NCI-H1092 treated with DMSO at 0.1 percent for 48 hours (cell line): ENCODE measurements at regions not wholly inside any gene's neighbourhood (a gene's known extent, or its start where the extent isn't known, plus 50 kb on each side); places are given as distances from the start of the nearest gene placed in this dataset.

Experiments
- DNase-seq: peaks from one replicate; lab custom pipeline; 2025; lab: John Stamatoyannopoulos, UW

- DNase-seq = no peak
Observed at GRCh38 chr9:115367780-115368525, 250.0 kb upstream of the TNC start.

DNA sequence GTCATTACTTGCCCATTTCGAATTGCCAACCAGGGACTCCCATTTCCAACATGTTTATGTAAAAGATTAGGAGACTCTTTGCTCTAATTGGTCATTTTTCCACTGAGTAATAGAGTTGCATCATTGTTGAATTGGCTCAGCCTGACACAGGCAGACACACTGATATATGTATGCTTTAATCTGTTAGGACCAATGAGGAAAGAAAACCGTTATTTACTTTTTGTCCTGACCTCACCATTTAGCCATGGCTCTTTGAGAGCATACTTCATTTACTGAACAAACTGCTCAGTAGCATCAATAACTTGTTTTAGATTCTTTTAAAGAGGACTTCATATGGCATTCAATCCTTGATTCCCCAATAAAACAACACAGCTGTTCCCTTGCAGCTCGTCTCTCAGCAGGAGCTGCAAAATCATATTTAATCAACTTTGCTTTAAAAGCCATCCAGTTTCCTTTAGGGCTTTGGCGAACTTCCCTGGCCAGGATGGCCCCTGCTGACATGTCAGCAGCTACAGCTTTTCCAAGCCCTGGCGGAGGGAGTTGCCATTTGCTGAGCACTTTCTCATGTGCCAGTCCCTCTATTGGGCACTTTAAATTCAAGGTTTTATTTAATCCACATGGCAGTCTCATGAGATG lies 251.5 kb upstream of the TNC start:
- DNase-seq = peak; percentile 90

GRCh38 chr9:115373000-115373709 lies 255.2 kb upstream of the TNC start:
- DNase-seq = no peak

GRCh38 chr9:115373710-115374045 lies 255.7 kb upstream of the TNC start:
- DNase-seq = no peak

DNA sequence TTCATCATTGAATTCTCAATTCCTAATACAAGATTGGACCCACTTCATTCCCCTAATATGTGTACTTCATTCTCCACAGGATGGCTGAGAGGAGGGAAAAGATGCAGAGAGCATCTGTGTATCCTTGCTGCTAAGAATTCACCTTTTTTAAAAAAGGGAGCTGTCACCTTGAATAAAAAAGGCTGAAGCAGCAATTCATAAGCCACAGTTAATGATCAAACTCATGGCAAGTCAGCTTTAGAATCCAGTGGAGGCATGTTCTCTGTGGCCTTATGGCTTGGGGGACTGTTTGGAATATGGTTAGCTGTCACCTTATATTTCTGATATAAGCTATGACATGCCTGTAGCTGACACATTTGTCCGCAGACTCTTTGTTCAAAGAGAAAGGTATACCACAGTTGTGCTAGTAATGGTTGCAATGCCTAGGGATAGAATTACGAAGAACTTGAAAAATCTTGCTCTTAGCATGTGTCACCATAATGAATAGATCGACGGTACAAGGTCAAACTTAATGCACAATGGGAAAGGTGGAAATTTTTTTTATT lies 256.8 kb upstream of the TNC start:
- no peak for DNase-seq

- DNase-seq = no peak
Observed at GRCh38 chr9:115378241-115378640, 260.3 kb upstream of the TNC start.

GRCh38 chr9:115378758-115379157 lies 260.8 kb upstream of the TNC start:
- DNase-seq = no peak

DNA sequence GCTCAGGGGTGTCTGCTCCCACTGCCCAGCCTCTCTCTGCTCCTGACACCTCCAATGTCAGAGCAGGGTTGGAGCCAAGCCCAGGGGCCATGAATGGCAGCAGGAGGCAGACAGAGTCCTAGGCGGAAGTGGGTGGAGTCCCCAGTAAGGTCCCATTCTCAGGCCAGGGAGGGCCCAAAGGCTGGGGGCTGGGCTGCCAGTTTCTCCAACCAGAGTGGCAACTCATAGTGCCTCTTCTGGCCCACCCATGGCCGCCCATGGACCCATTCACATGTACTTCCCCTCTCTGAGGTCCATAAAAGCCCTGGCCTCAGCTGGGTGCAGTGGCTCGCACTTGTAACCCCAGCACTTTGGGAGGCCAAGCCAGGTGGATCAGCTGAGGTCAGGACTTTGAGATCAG lies 261.8 kb upstream of the TNC start:
- no peak for DNase-seq

DNA sequence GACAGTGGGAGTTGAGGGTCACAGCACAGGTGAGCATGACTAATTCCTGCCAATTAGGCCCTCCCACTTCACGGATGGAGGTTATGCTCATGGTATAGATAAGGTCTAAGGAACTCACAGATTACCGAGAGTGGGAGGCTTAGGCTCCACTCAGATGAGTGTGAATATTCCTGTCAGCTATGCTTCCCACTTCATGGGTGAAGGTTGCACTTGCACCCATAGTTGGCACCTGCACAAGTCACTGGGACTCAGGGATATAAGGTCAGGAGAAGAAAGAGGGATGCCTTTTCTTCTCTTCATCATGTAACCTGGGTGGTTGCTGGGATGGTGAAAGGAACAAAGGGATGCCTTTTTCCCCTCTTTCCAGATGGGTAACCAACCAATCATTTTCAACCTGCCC lies 264.9 kb upstream of the TNC start:
- no peak for DNase-seq

- DNase-seq = no peak
Observed at GRCh38 chr9:115385383-115386122, 267.6 kb upstream of the TNC start.

GRCh38 chr9:115386963-115387770 lies 269.2 kb upstream of the TNC start:
- DNase-seq = no peak

DNA sequence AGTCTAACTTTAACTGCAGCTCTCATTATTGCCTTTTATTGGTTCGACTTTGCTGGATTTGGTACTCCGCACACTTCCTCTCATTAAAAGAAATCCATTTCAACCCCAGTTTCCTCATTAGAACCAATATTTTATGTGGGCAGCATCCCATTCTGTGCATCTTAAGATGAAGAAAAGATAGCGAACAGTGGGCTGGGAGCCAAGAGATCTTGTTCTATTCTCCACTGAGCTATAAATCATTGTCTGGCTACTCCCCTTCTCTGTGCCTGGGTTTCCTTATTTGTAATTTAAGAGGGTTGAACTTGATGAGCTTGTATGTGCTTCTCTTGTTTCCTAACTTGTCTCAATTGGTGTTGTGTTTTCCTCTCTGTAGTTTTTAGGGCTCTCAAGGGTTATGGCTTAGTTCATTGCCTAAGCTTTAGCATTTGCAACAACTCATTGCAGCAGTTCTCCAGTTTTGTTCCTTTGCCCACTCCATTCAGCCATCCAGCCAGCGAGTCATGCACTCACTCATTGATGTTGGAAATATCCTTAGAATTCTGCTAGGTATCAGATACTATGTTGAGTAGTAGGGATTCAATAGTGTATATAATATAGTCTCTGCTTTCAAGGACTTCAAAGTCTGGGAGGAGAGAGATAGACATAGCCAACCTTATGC lies 273.3 kb upstream of the TNC start:
- DNase-seq = no peak

- DNase-seq = no peak
Observed at GRCh38 chr9:115393976-115394775, 276.2 kb upstream of the TNC start.

GRCh38 chr9:115395511-115396021 lies 277.6 kb upstream of the TNC start:
- DNase-seq = peak; percentile 58

GRCh38 chr9:115396071-115396529 lies 278.1 kb upstream of the TNC start:
- peak; percentile 28 for DNase-seq

DNA sequence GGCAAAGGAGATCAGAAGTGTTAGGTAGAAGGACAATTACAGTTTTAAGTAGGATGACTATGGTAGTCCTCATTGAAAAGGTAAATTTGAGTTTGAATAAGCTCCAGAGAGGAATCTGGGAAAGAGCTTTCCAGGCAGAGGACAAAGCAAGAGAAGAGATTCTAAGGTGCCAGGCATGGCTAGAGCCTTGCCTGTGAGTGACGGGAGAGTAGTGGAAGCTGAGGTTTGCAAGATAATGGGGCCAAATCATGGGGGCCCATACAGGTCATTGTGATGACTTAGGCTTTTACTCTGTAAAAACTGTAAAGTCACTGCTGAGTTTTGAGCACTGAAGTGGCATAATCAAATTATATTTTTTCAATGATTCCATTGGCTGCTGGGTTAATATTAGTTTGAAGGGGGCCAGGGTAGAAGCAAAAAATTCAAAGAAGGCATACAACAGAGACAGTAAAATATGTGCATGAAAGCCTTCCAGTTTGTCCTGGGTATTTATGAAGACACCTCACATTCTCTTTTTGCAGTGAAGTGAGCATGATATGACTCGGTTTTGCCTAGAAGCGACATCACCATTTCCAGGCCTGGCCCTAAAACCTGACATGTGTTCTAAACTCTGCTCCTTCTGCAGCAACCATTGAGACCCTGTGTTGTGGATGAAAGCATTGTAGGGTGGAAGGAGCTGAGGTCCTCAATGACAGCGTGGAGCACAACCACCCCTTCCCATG lies 279.8 kb upstream of the TNC start:
- DNase-seq = no peak

GRCh38 chr9:115398313-115398650 lies 280.3 kb upstream of the TNC start:
- no peak for DNase-seq

DNA sequence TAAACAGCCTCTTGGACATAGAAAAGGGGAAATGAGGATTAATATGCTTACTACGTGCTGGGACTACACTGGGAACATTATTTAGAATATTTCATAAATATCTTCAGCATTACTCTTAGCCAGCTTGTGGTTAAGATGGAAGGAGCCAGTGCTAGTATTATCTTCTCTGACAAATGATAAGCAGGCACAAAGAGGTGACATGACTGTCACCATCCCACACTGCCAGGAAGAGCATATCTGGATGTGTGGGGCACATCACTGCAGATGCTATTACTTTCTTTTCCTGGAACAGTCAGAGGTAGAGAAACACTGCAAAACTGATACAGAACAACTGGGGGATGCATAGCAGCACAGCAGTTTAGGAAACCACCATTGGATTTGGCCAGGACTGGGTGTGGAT lies 281.0 kb upstream of the TNC start:
- DNase-seq = no peak

DNA sequence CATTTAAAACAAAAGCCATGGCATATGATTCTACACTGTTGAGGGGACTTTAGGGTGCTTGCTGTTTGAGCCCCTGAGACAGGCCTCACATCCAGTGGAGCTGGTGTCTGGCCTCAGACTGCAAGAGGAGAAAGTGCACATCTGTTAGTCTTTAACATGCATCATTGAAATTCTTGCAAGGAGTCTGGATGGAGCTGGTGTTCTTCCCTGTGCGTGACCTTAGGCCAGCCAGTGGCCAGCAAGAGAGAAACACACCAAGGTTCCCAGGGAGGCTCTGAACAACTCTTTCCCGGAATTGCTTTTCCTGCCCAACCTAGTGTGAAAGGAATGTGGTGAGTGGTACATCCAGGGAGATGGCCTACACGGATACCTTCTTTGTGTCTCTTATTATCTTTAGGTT lies 282.8 kb upstream of the TNC start:
- DNase-seq = no peak
